Chondrocyte (in vitro differentiated cells): ENCODE measurements at regions not wholly inside any gene's neighbourhood (a gene's known extent, or its start where the extent isn't known, plus 50 kb on each side); places are given as distances from the start of the nearest gene placed in this dataset.
A peak's percentile ranks its signal among the peaks of the same experiment; 100 is the strongest.

Experiments used
- DNase-seq: peaks from one replicate; pipeline ENCODE4 v3.0.0; 2021; ENCODE audit warnings: mixed read lengths, low spot score
- H3K27ac Mint-ChIP-seq: one replicate; pipeline ENCODE4 v1.8.0; 2021; ENCODE audit warnings: mild to moderate bottlenecking, moderate library complexity, mixed read lengths; ENCODE audit not compliant: unreplicated experiment
- H3K27me3 Mint-ChIP-seq: 2 replicates; pipeline ENCODE4 v1.8.0; 2021; ENCODE audit warnings: low read depth, mixed read lengths
- H3K36me3 Mint-ChIP-seq: 2 replicates; pipeline ENCODE4 v1.8.0; 2021; ENCODE audit warnings: low read depth, mixed read lengths
- H3K4me1 Mint-ChIP-seq: 2 replicates; pipeline ENCODE4 v1.8.0; 2021; ENCODE audit warnings: low read depth, mild to moderate bottlenecking, mixed read lengths
- H3K4me3 Mint-ChIP-seq: one replicate; pipeline ENCODE4 v1.8.0; 2021; ENCODE audit warnings: mild to moderate bottlenecking, moderate library complexity, mixed read lengths; ENCODE audit not compliant: unreplicated experiment
- H3K9me3 Mint-ChIP-seq: 2 replicates; pipeline ENCODE4 v1.8.0; 2021; ENCODE audit warnings: low read depth, mixed read lengths
- CTCF ChIP-seq: fragments of 200-600 bp; sonication (generic); IDR thresholded peaks from 2 replicates; pipeline ENCODE4 v1.5.0; 2021; ENCODE audit warnings: antibody characterized with exemption, mild to moderate bottlenecking, moderate library complexity

GRCh38 chr5:146965761-146966659 lies 87.5 kb upstream of the PPP2R2B start:
- H3K4me1 Mint-ChIP-seq, result peaks cover 3% of the 10 kb centered on the region
- H3K4me3 Mint-ChIP-seq, result no peak overlapping the region
- H3K9me3 Mint-ChIP-seq, result no peaks in the 10 kb centered on the region

GRCh38 chr5:146967646-146968045 lies 89.1 kb upstream of the PPP2R2B start:
- no peak overlapping the region for H3K27ac Mint-ChIP-seq
- no peaks in the 10 kb centered on the region for H3K36me3 Mint-ChIP-seq
- H3K4me3 Mint-ChIP-seq, result no peak overlapping the region
- peaks cover 3% of the 10 kb centered on the region for H3K4me1 Mint-ChIP-seq
- no peaks in the 10 kb centered on the region for H3K9me3 Mint-ChIP-seq
- peaks cover 20% of the 10 kb centered on the region for H3K27me3 Mint-ChIP-seq
- DNase-seq, result no peak
- TF ChIP-seq CTCF, result no peak

More at GRCh38 chr5:146965761-146966659, 87.5 kb upstream of the PPP2R2B start:
- Mint-ChIP-seq H3K27ac (no peak overlapping the region), H3K27me3 (peaks cover 17% of the 10 kb centered on the region), H3K36me3 (no peaks in the 10 kb centered on the region)
- DNase-seq, result no peak
- TF ChIP-seq CTCF, result peak; percentile 95

GRCh38 chr5:146971401-146971800 lies 92.8 kb upstream of the PPP2R2B start:
- no peaks in the 10 kb centered on the region for H3K4me1 Mint-ChIP-seq

GRCh38 chr5:146986469-146986868 lies 107.9 kb upstream of the PPP2R2B start:
- peaks cover 54% of the 10 kb centered on the region for H3K9me3 Mint-ChIP-seq
- H3K36me3 Mint-ChIP-seq, result no peaks in the 10 kb centered on the region
- H3K4me3 Mint-ChIP-seq, result no peak overlapping the region
- no peak overlapping the region for H3K27ac Mint-ChIP-seq
- DNase-seq, result no peak
- H3K27me3 Mint-ChIP-seq, result peaks cover 2% of the 10 kb centered on the region
- TF ChIP-seq CTCF, result no peak
- H3K4me1 Mint-ChIP-seq, result no peaks in the 10 kb centered on the region

More at GRCh38 chr5:146971401-146971800, 92.8 kb upstream of the PPP2R2B start:
- DNase-seq, result no peak
- no peaks in the 10 kb centered on the region for H3K36me3 Mint-ChIP-seq
- H3K27me3 Mint-ChIP-seq, result peaks cover 25% of the 10 kb centered on the region
- H3K27ac Mint-ChIP-seq, result no peak overlapping the region
- TF ChIP-seq CTCF, result no peak
- no peaks in the 10 kb centered on the region for H3K9me3 Mint-ChIP-seq
- H3K4me3 Mint-ChIP-seq, result no peak overlapping the region

GRCh38 chr5:146993876-146994530 lies 115.4 kb upstream of the PPP2R2B start:
- Mint-ChIP-seq H3K9me3 (peaks cover 24% of the 10 kb centered on the region), H3K4me3 (no peak overlapping the region), H3K4me1 (no peaks in the 10 kb centered on the region), H3K27me3 (peaks cover 5% of the 10 kb centered on the region), H3K36me3 (no peaks in the 10 kb centered on the region), H3K27ac (no peak overlapping the region)
- DNase-seq, result no peak
- TF ChIP-seq CTCF, result no peak
